Activated T-helper 2 cell treated with anti-CD3 and anti-CD28 coated beads, Interferon-gamma antibody, Interleukin-2, Interleukin-4, amounts not matched to agents 10 μg/mL and 5 μg/mL and 100 μg/mL, durations not matched to agents 14 hours and 24 hours and 36 hours (primary cell): ENCODE measurements at regions not wholly inside any gene's neighbourhood (a gene's known extent, or its start where the extent isn't known, plus 50 kb on each side); places are given as distances from the start of the nearest gene placed in this dataset.

ENCODE experiments used
- DNase-seq: peaks from one replicate; pipeline ENCODE4 v3.0.0; 2021; ENCODE audit warnings: low spot score
- H3K27ac Mint-ChIP-seq: one replicate; pipeline ENCODE4 v1.8.0; 2021; ENCODE audit warnings: mixed read lengths
- H3K27me3 Mint-ChIP-seq: one replicate; pipeline ENCODE4 v1.8.0; 2021; ENCODE audit warnings: low read depth, mixed read lengths
- H3K36me3 Mint-ChIP-seq: one replicate; pipeline ENCODE4 v1.8.0; 2021; ENCODE audit warnings: low read depth, mixed read lengths
- H3K4me1 Mint-ChIP-seq: one replicate; pipeline ENCODE4 v1.8.0; 2021; ENCODE audit warnings: low read depth, mixed read lengths
- H3K4me3 Mint-ChIP-seq: one replicate; pipeline ENCODE4 v1.8.0; 2021; ENCODE audit warnings: low read depth, mild to moderate bottlenecking, moderate library complexity, mixed read lengths
- H3K9me3 Mint-ChIP-seq: one replicate; pipeline ENCODE4 v1.8.0; 2021; ENCODE audit warnings: mixed read lengths
- intact Hi-C: fragments of 100-400 bp; cut with micrococcal nuclease; formaldehyde crosslinking; loops from one replicate; pipeline ENCODE4 v1.15.1; 2023

DNA sequence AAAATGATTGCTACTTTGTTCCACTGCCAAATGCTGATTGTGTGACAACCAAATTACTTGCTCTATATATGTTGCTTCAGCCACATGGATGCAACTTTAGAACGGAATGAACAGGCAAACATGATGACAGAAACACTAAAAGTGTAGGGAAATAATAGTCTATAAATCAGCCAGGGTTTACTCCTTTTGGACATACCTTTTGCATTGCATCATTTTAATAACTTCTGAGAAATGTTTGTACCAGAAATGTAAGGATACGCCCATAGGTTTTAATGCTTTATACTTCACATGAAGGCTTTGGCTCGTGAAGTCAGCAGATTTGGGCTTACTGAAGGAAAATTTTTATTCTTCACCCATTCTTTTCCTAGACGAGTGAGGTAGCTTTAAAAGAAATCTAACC, 141.0 kb downstream of the POSTN start:
- DNase-seq, result no peak
- Mint-ChIP-seq H3K27me3 (no peaks in the 10 kb centered on the region), H3K4me3 (no peak overlapping the region), H3K4me1 (no peaks in the 10 kb centered on the region), H3K27ac (no peak overlapping the region), H3K36me3 (no peaks in the 10 kb centered on the region), H3K9me3 (peaks cover 28% of the 10 kb centered on the region)
- intact Hi-C loops, result no loop called here

- Mint-ChIP-seq H3K4me3 (no peak overlapping the region), H3K27ac (no peak overlapping the region), H3K9me3 (peaks cover 33% of the 10 kb centered on the region), H3K27me3 (no peaks in the 10 kb centered on the region), H3K4me1 (no peaks in the 10 kb centered on the region), H3K36me3 (no peaks in the 10 kb centered on the region)
- intact Hi-C loops, result no loop called here
- DNase-seq, result no peak
Observed at GRCh38 chr13:37456506-37456905, 142.1 kb downstream of the POSTN start.

- Mint-ChIP-seq H3K27me3 (no peaks in the 10 kb centered on the region), H3K27ac (no peak overlapping the region), H3K4me1 (no peaks in the 10 kb centered on the region), H3K9me3 (peaks cover 37% of the 10 kb centered on the region), H3K36me3 (no peaks in the 10 kb centered on the region), H3K4me3 (no peak overlapping the region)
- intact Hi-C loops, result no loop called here
- DNase-seq, result no peak
Observed at GRCh38 chr13:37456041-37456440, 142.5 kb downstream of the POSTN start.

DNA sequence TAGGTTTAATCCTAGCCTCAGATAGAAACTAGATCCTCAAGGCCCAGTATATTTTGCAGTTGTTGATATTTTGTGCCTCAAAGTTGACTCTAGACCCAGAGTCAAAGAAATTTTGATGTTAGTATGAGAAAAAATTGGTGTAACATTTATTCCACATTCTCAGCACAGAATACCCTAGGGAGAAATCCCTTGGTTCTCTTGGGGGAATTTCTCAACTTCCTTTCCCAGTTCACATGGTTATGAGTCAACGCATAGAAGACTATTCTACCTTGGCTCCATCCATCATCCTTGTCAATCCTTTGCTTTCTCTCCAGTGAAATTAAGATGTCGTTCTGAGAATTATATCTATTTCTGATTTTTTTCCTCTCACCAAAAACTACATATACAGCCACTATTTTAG, 145.3 kb downstream of the POSTN start:
- no peak overlapping the region for H3K4me3 Mint-ChIP-seq
- no peaks in the 10 kb centered on the region for H3K36me3 Mint-ChIP-seq
- intact Hi-C loops, result no loop called here
- H3K27ac Mint-ChIP-seq, result no peak overlapping the region
- H3K9me3 Mint-ChIP-seq, result peaks cover 32% of the 10 kb centered on the region
- H3K27me3 Mint-ChIP-seq, result no peaks in the 10 kb centered on the region
- H3K4me1 Mint-ChIP-seq, result no peaks in the 10 kb centered on the region
- DNase-seq, result no peak

DNA sequence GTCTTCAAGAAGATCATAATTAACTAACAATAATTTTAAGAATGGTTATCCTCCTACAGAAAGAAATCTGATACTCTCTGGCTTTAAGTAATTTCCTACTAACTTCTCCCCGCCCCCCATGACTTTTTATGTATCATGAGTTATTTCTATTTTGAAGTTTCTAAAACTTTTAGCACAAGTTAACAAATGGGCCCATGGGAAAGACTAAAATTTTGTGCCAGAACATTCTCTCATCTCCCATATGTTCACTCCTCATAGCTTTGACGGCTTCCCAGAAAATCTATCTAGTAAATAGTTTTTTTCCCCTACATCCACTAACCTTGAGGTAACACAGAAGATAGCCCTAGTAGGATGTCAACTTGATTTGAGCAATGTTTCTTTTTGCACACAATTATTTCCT, 148.3 kb downstream of the POSTN start:
- Mint-ChIP-seq H3K9me3 (peaks cover 39% of the 10 kb centered on the region), H3K4me3 (no peak overlapping the region), H3K27ac (no peak overlapping the region), H3K27me3 (no peaks in the 10 kb centered on the region), H3K4me1 (no peaks in the 10 kb centered on the region), H3K36me3 (no peaks in the 10 kb centered on the region)
- intact Hi-C loops, result no loop called here
- DNase-seq, result no peak

DNA sequence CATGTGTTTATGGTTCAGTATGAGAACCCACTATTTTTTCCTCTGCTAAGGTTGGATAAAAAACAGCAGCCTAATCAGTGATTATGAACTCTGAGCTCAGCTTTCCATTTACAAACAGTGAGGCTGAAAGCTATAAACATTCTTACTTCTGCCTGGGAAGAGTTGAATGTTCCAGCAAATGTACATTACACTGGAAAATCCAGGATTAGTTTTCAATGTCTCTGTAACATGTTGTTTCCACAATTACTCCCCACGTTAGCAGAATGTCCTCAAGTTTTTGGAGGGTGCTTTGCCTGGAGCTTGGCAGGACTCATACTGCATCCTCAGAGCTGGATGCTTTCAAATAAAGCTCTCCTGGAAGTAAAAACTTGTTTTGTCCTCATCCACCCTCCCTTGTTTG, 150.4 kb downstream of the POSTN start:
- H3K27me3 Mint-ChIP-seq, result no peaks in the 10 kb centered on the region
- no peak overlapping the region for H3K4me3 Mint-ChIP-seq
- H3K4me1 Mint-ChIP-seq, result no peaks in the 10 kb centered on the region
- no peak for DNase-seq
- no peaks in the 10 kb centered on the region for H3K36me3 Mint-ChIP-seq
- H3K9me3 Mint-ChIP-seq, result peaks cover 32% of the 10 kb centered on the region
- H3K27ac Mint-ChIP-seq, result no peak overlapping the region
- intact Hi-C loops, result no loop called here

GRCh38 chr13:37446503-37446902, 152.1 kb downstream of the POSTN start:
- H3K27ac Mint-ChIP-seq, result no peak overlapping the region
- peaks cover 31% of the 10 kb centered on the region for H3K9me3 Mint-ChIP-seq
- no peaks in the 10 kb centered on the region for H3K36me3 Mint-ChIP-seq
- no peak overlapping the region for H3K4me3 Mint-ChIP-seq
- DNase-seq, result no peak
- no peaks in the 10 kb centered on the region for H3K4me1 Mint-ChIP-seq
- intact Hi-C loops, result no loop called here
- H3K27me3 Mint-ChIP-seq, result no peaks in the 10 kb centered on the region

DNA sequence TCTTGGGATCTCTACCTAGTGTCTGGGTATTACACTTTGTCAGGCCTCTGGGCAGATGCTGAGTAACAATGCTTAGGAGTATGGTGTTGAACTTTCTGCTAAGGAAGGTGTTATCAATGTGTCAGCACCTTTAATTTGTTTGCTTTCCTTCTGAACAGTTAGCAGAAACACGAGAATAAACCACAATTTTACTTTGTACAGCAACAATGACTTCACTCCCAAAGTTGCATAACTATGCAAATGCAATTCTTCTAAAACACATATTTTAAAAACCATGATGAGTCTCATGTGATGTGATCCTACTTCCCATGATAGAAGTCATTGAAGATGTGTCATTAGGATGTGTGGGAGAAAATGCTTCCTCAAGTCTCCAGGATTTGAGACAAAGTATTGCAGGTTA, 155.0 kb downstream of the POSTN start:
- DNase-seq, result no peak
- intact Hi-C loops, result no loop called here
- no peaks in the 10 kb centered on the region for H3K27me3 Mint-ChIP-seq
- peaks cover 33% of the 10 kb centered on the region for H3K9me3 Mint-ChIP-seq
- no peak overlapping the region for H3K4me3 Mint-ChIP-seq
- H3K36me3 Mint-ChIP-seq, result no peaks in the 10 kb centered on the region
- no peak overlapping the region for H3K27ac Mint-ChIP-seq
- H3K4me1 Mint-ChIP-seq, result no peaks in the 10 kb centered on the region

DNA sequence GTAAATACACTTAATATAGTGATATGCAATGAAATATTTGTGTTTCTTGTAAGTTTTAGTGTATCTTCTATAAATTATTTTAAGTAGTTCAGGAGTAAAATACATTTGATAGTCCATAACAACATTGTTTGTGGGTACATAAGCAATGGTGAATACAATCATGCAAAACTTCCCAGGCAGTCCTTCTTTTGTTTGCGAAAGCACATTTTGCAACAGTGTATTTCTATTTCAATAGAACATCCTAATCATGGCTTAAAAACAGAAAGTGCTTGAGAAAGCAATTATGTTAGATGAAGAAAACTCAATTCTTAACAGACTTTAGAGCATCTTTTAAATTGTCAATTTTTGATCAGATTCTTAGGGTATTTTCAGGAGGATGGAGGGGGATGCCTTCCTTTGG, 155.6 kb downstream of the POSTN start:
- H3K27ac Mint-ChIP-seq, result no peak overlapping the region
- intact Hi-C loops, result no loop called here
- no peaks in the 10 kb centered on the region for H3K36me3 Mint-ChIP-seq
- H3K9me3 Mint-ChIP-seq, result peaks cover 34% of the 10 kb centered on the region
- DNase-seq, result no peak
- H3K27me3 Mint-ChIP-seq, result no peaks in the 10 kb centered on the region
- H3K4me3 Mint-ChIP-seq, result no peak overlapping the region
- no peaks in the 10 kb centered on the region for H3K4me1 Mint-ChIP-seq

DNA sequence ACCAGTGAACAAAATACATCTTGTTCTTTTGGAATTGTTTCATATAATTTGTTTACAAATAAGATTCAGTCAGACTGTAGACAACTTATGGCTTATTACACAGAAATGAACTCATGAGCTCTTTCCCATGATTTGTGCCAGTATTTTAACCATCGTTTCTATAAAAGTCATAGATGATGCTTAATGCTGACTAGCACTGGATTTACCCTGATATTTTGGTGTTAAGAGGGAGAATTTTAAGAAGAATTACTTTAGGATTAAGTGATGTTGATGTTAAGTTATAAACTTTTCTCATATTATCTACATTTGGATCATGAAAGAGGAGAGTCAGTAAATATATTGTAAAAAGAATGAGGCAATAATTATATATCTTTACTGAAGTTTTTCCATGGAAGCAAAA, 162.7 kb downstream of the POSTN start:
- Mint-ChIP-seq H3K4me3 (no peak overlapping the region), H3K27ac (no peak overlapping the region), H3K9me3 (peaks cover 21% of the 10 kb centered on the region), H3K27me3 (no peaks in the 10 kb centered on the region), H3K36me3 (no peaks in the 10 kb centered on the region), H3K4me1 (no peaks in the 10 kb centered on the region)
- intact Hi-C loops, result no loop called here
- no peak for DNase-seq

- Mint-ChIP-seq H3K27me3 (no peaks in the 10 kb centered on the region), H3K9me3 (peaks cover 38% of the 10 kb centered on the region), H3K27ac (no peak overlapping the region), H3K4me3 (no peak overlapping the region), H3K4me1 (no peaks in the 10 kb centered on the region), H3K36me3 (no peaks in the 10 kb centered on the region)
- intact Hi-C loops, result no loop called here
- DNase-seq, result no peak
Observed at GRCh38 chr13:37433086-37433485, 165.5 kb downstream of the POSTN start.

DNA sequence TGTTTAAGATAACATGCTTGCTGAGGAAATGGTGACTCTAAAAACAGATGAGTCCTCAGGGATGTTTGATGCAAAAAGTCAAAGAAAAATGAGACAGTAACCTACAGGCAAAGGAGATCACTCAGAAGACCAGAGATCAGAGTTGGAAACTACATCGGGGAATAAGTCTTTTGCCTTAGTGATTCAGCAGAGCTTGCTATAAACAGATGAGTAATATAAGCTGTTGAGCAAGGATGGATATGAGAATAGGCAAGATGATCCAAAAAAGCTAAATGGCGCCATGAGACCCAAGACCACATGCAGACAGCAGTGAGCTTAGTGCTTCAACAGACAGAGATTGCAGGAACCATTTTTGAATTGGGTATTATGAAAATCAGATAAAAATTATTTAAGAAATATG, 168.6 kb downstream of the POSTN start:
- Mint-ChIP-seq H3K4me3 (no peak overlapping the region), H3K9me3 (peaks cover 35% of the 10 kb centered on the region), H3K4me1 (no peaks in the 10 kb centered on the region), H3K27ac (no peak overlapping the region), H3K27me3 (no peaks in the 10 kb centered on the region), H3K36me3 (no peaks in the 10 kb centered on the region)
- intact Hi-C loops, result no loop called here
- no peak for DNase-seq

DNA sequence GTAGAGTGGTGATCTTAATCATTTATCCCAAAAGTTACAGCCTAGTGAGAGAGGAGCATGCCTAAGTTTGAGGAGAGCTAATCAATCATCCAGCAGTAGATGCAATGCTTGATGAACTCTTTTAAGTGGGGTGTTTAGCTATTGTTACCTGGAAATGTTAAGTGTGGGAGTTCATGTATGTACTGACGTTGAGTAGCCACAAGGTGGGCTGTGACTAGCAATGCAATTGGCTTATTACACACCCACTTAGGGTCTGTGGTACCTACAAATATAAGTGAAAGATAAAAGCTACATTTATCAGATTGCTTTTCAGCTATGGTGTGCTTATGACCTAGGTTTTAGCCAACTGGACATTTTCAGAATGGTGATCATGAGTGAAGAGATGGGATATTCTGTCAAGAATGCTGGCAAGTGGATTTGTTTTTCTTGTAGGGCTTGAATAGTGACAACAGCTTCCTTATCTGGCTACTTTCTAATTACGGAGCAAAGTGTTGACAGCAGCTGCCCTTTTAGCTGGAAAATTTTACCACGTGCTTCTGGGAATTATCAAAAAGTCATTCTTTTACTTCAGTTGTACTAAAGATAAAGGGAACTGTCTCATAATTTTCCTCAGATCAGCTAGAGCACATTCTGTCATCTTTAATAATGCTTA, 170.6 kb downstream of the POSTN start:
- H3K9me3 Mint-ChIP-seq, result peaks cover 30% of the 10 kb centered on the region
- H3K27me3 Mint-ChIP-seq, result no peaks in the 10 kb centered on the region
- H3K4me1 Mint-ChIP-seq, result no peaks in the 10 kb centered on the region
- no peak overlapping the region for H3K4me3 Mint-ChIP-seq
- DNase-seq, result no peak
- intact Hi-C loops, result no loop called here
- no peaks in the 10 kb centered on the region for H3K36me3 Mint-ChIP-seq
- H3K27ac Mint-ChIP-seq, result no peak overlapping the region

GRCh38 chr13:37418490-37418889, 180.1 kb downstream of the POSTN start:
- Mint-ChIP-seq H3K27me3 (no peaks in the 10 kb centered on the region), H3K9me3 (peaks cover 8% of the 10 kb centered on the region), H3K27ac (no peak overlapping the region), H3K4me1 (no peaks in the 10 kb centered on the region), H3K4me3 (no peak overlapping the region), H3K36me3 (no peaks in the 10 kb centered on the region)
- no peak for DNase-seq
- intact Hi-C loops, result no loop called here
